Osteocyte (in vitro differentiated cells): ENCODE measurements at regions not wholly inside any gene's neighbourhood (a gene's known extent, or its start where the extent isn't known, plus 50 kb on each side); places are given as distances from the start of the nearest gene placed in this dataset.

Experiments
- DNase-seq: peaks from one replicate; pipeline ENCODE4 v3.0.0; 2021; ENCODE audit warnings: mixed read lengths; ENCODE audit not compliant: unreplicated experiment; ENCODE audit errors: extremely low spot score
- H3K27ac Mint-ChIP-seq: one replicate; pipeline ENCODE4 v1.8.0; 2021; ENCODE audit warnings: mild to moderate bottlenecking, mixed read lengths; ENCODE audit not compliant: unreplicated experiment
- H3K27me3 Mint-ChIP-seq: one replicate; pipeline ENCODE4 v1.8.0; 2021; ENCODE audit warnings: mixed read lengths; ENCODE audit not compliant: unreplicated experiment
- H3K36me3 Mint-ChIP-seq: one replicate; pipeline ENCODE4 v1.8.0; 2021; ENCODE audit warnings: mixed read lengths; ENCODE audit not compliant: unreplicated experiment
- H3K4me1 Mint-ChIP-seq: one replicate; pipeline ENCODE4 v1.8.0; 2021; ENCODE audit warnings: mixed read lengths; ENCODE audit not compliant: unreplicated experiment
- H3K4me3 Mint-ChIP-seq: one replicate; pipeline ENCODE4 v1.8.0; 2021; ENCODE audit warnings: mild to moderate bottlenecking, moderate library complexity, mixed read lengths; ENCODE audit not compliant: unreplicated experiment
- H3K9me3 Mint-ChIP-seq: one replicate; pipeline ENCODE4 v1.8.0; 2021; ENCODE audit warnings: mixed read lengths; ENCODE audit not compliant: unreplicated experiment
- TF ChIP-seq, protein P1 (sequence below): fragments of 200-600 bp; sonication (generic); IDR thresholded peaks from 2 replicates; pipeline ENCODE4 v1.5.0; 2021; ENCODE audit warnings: antibody characterized with exemption, mild to moderate bottlenecking, moderate library complexity

DNA sequence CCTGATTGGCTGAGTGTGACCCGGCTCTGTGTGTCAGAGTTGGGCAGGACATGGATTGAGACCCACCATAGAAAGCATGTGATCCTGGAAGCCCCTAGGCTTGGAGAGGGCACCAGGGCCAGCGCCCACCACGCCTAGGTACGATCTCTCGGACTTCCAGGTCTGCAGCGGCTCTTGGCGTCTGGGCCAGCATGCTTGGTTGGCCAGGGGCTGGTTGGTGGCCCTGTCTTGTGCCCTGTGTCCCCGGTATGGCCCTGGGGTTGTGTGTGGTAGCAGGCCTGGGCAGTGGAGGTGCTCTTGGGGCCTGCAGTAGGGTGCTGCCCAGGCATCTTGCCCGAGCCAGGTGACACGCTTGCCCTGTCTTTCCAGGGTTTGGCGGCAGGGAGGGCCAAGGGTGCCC, 210.6 kb downstream of the UBE3A start:
- H3K27me3 Mint-ChIP-seq, result no peaks in the 10 kb centered on the region
- TF ChIP-seq, protein P1, sequence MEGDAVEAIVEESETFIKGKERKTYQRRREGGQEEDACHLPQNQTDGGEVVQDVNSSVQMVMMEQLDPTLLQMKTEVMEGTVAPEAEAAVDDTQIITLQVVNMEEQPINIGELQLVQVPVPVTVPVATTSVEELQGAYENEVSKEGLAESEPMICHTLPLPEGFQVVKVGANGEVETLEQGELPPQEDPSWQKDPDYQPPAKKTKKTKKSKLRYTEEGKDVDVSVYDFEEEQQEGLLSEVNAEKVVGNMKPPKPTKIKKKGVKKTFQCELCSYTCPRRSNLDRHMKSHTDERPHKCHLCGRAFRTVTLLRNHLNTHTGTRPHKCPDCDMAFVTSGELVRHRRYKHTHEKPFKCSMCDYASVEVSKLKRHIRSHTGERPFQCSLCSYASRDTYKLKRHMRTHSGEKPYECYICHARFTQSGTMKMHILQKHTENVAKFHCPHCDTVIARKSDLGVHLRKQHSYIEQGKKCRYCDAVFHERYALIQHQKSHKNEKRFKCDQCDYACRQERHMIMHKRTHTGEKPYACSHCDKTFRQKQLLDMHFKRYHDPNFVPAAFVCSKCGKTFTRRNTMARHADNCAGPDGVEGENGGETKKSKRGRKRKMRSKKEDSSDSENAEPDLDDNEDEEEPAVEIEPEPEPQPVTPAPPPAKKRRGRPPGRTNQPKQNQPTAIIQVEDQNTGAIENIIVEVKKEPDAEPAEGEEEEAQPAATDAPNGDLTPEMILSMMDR, result no peak
- H3K27ac Mint-ChIP-seq, result no peak overlapping the region
- no peaks in the 10 kb centered on the region for H3K36me3 Mint-ChIP-seq
- DNase-seq, result no peak
- peaks cover 10% of the 10 kb centered on the region for H3K9me3 Mint-ChIP-seq
- H3K4me1 Mint-ChIP-seq, result no peaks in the 10 kb centered on the region
- no peak overlapping the region for H3K4me3 Mint-ChIP-seq

DNA sequence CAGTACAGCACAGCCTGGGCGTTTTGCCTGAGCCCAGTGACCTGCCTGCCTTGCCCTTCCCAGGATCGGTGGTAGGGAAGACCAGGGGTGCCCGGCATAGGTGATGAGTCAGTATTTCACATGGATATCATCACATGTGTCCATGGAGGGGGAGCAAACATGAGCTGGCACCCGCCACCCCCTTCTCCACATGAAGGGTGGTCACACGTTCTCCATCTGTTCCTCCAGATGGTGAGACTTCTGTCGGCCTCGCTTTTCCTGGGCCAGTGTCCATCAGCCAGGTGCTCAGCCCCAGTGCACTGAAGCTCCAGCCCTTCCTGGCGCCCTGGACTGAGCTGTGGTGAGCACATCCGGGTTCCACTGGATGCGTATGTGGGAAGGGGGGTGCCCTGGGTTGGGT, 208.4 kb downstream of the UBE3A start:
- Mint-ChIP-seq H3K36me3 (no peaks in the 10 kb centered on the region), H3K27me3 (no peaks in the 10 kb centered on the region), H3K9me3 (peaks cover 9% of the 10 kb centered on the region), H3K4me1 (no peaks in the 10 kb centered on the region), H3K27ac (no peak overlapping the region), H3K4me3 (no peak overlapping the region)
- TF ChIP-seq, protein P1, result no peak
- DNase-seq, result no peak

DNA sequence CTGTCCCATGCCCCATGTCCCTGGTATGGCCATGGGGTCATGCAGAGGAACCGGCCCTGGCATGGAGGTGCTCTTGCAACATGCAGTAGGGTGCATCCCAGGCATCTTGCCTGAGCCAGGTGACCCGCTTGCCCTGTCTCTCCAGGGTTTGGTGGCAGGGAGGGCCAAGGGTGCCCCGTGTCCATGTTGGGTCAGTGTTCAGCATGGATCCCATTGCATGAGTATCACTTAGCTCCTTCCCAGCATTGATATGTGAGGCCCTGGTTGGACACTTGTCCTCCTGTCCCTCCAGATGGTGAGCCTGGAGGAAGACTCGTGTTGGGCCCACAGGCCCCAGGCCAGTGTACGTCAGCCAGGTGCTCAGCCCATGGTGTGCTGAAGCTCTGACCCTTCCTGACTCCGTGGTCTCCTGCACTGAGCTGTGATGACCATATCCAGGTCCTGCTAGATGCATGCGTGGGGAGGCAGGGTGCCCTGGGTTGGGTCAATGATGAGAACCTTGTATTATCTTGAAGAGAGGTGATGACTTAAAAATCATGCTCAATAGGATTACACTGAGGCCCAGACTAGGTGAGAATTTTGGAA, 205.0 kb downstream of the UBE3A start:
- H3K27ac Mint-ChIP-seq, result no peak overlapping the region
- TF ChIP-seq, protein P1, result no peak
- no peaks in the 10 kb centered on the region for H3K36me3 Mint-ChIP-seq
- no peak for DNase-seq
- H3K27me3 Mint-ChIP-seq, result no peaks in the 10 kb centered on the region
- no peaks in the 10 kb centered on the region for H3K4me1 Mint-ChIP-seq
- H3K9me3 Mint-ChIP-seq, result peaks cover 9% of the 10 kb centered on the region
- no peak overlapping the region for H3K4me3 Mint-ChIP-seq

DNA sequence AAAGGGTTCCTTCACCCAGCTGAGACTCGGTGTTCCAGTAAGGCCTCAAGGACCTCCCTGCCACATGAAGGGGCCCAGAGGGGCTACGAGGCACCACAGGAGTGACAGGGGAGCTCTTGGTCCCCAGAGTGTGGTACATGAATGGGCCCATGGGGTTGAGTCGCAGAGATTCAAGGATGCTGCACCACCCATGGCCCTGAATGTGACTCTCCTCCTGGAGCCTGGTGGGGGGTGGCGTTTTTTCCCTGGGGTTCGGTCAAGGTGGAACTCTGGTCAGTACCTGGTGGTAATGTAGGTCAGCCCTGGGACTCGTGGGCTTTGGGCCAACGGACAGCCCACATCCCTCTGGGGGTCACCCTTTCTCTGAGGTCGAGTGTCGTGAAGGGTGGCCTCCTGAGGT, 204.0 kb downstream of the UBE3A start:
- peaks cover 8% of the 10 kb centered on the region for H3K9me3 Mint-ChIP-seq
- TF ChIP-seq, protein P1, result no peak
- H3K36me3 Mint-ChIP-seq, result no peaks in the 10 kb centered on the region
- no peak for DNase-seq
- H3K27me3 Mint-ChIP-seq, result no peaks in the 10 kb centered on the region
- H3K4me3 Mint-ChIP-seq, result no peak overlapping the region
- no peaks in the 10 kb centered on the region for H3K4me1 Mint-ChIP-seq
- H3K27ac Mint-ChIP-seq, result no peak overlapping the region

DNA sequence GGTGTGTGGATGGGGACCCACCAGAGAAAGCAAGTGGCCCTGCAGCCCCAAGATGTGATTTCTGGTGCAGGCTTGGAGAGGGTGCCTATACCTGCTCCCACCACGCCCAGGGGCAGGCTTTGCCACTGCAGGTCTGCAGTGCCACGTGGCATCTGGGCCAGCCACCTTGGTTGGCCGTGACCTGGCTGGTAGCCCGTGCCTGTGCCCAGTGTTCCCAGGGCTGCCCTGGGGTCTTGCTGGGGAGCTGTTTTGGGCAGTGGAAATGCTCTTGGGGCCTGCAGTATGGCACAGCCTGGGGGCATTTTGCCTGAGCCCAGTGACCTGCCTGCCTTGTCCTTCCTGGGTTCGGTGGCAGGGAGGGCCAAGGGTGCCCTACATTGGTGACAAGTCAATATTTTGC, 203.4 kb downstream of the UBE3A start:
- H3K36me3 Mint-ChIP-seq, result no peaks in the 10 kb centered on the region
- DNase-seq, result no peak
- TF ChIP-seq, protein P1, result no peak
- H3K27ac Mint-ChIP-seq, result no peak overlapping the region
- no peak overlapping the region for H3K4me3 Mint-ChIP-seq
- H3K27me3 Mint-ChIP-seq, result no peaks in the 10 kb centered on the region
- peaks cover 4% of the 10 kb centered on the region for H3K9me3 Mint-ChIP-seq
- no peaks in the 10 kb centered on the region for H3K4me1 Mint-ChIP-seq
